GM12873 (cell line): ENCODE measurements at regions not wholly inside any gene's neighbourhood (a gene's known extent, or its start where the extent isn't known, plus 50 kb on each side); places are given as distances from the start of the nearest gene placed in this dataset.

Experiments
- CTCF ChIP-seq: IDR thresholded peaks from 2 replicates; pipeline ENCODE4 v1.5.1; 2012; ENCODE audit warnings: low read depth, mild to moderate bottlenecking, moderate library complexity, low read length, control low read depth; ENCODE audit not compliant: insufficient read depth; ENCODE audit errors: missing control alignments

- TF ChIP-seq CTCF, result no peak
Measured at GRCh38 chr13:50268500-50268899, 253.3 kb downstream of the KCNRG start.

- TF ChIP-seq CTCF, result no peak
Measured at GRCh38 chr13:50274181-50274580, 258.9 kb downstream of the KCNRG start.

GRCh38 chr13:50275392-50276063 lies 260.3 kb downstream of the KCNRG start:
- TF ChIP-seq CTCF, result no peak

- no peak for TF ChIP-seq CTCF
Measured at GRCh38 chr13:50276550-50276949, 261.3 kb downstream of the KCNRG start.

GRCh38 chr13:50277127-50277526 lies 261.9 kb downstream of the KCNRG start:
- no peak for TF ChIP-seq CTCF

- no peak for TF ChIP-seq CTCF
Measured at GRCh38 chr13:50277906-50278305, 262.7 kb downstream of the KCNRG start.

- no peak for TF ChIP-seq CTCF
Measured at GRCh38 chr13:50280441-50280937, 265.2 kb downstream of the KCNRG start.
